ENCODE measurements at regions not wholly inside any gene's neighbourhood (a gene's known extent, or its start where the extent isn't known, plus 50 kb on each side); places are given as distances from the start of the nearest gene placed in this dataset.

DNA sequence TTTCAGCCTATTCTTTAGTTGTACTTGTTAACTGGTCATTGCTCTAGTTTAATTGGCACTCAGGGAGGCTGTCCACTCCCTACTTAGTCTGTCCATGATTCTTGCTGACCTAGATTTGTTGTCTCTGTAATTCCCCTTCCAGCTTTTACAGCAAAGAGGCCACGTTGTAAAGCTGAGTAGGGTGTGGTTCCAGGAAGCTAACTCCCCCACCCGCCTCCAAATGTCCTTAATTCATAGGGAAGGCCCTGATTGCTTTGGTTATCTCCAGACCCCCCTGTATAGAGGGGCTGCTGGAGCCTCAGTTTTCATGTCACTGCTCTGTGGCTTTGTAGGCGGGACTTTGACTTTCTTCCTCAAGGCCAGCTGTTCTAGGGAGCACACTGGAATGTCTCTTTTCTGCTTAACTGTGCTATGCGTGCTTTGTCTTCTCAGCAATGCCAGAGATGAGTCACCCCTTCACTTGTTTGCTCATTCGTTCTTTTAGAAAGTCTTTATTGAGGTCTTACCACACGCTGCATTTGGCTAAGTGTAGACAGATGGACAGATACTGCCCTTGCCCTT, 175.1 kb upstream of the JAG1 start:
- TF ChIP-seq, protein P1, sequence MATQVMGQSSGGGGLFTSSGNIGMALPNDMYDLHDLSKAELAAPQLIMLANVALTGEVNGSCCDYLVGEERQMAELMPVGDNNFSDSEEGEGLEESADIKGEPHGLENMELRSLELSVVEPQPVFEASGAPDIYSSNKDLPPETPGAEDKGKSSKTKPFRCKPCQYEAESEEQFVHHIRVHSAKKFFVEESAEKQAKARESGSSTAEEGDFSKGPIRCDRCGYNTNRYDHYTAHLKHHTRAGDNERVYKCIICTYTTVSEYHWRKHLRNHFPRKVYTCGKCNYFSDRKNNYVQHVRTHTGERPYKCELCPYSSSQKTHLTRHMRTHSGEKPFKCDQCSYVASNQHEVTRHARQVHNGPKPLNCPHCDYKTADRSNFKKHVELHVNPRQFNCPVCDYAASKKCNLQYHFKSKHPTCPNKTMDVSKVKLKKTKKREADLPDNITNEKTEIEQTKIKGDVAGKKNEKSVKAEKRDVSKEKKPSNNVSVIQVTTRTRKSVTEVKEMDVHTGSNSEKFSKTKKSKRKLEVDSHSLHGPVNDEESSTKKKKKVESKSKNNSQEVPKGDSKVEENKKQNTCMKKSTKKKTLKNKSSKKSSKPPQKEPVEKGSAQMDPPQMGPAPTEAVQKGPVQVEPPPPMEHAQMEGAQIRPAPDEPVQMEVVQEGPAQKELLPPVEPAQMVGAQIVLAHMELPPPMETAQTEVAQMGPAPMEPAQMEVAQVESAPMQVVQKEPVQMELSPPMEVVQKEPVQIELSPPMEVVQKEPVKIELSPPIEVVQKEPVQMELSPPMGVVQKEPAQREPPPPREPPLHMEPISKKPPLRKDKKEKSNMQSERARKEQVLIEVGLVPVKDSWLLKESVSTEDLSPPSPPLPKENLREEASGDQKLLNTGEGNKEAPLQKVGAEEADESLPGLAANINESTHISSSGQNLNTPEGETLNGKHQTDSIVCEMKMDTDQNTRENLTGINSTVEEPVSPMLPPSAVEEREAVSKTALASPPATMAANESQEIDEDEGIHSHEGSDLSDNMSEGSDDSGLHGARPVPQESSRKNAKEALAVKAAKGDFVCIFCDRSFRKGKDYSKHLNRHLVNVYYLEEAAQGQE (IDR thresholded peaks at IDR 0.05; ENCODE audit: insufficient read depth in 1 of 2, low read depth in 2 of 2, low read length in 2 of 2) = 0 out of 4 replicates have a peak, but pooled peaks of 1 of the 2 experiments have one; percentile 26
- TF ChIP-seq FOXP2 (optimal IDR thresholded peaks at IDR 0.05; ENCODE audit: borderline replicate concordance, extremely low read depth, extremely low read length, insufficient read depth) = no peak
- no peak for TF ChIP-seq TAF1 (IDR thresholded peaks at IDR 0.05; ENCODE audit: borderline replicate concordance, insufficient read depth, low read length)

DNA sequence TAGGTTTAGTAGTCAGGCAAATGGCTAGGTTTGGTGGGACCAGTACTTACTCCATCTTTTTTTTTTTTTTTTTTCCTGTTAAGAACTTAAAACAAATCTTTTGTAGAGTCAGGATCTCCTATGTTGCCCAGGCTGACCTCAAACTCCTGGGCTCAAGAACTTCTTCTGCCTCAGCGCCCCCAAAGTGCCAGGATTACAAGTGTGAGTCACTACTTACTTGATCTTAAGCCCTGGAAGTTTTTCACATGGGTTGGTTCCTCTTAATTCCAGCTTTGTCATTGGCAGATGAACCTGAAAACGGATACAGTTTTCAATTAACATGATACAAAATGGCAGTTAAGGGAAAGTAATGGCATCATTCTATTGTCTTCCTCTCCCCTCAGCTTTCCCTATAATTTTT, 179.4 kb upstream of the JAG1 start:
- TF ChIP-seq SIN3A (IDR thresholded peaks at IDR 0.05; ENCODE audit: borderline replicate concordance, insufficient read depth, low read length) (no peak), FOXP2 (optimal IDR thresholded peaks at IDR 0.05; ENCODE audit: borderline replicate concordance, extremely low read depth, extremely low read length, insufficient read depth) (no peak), TAF1 (IDR thresholded peaks at IDR 0.05; ENCODE audit: borderline replicate concordance, insufficient read depth, low read length) (no peak), POLR2AphosphoS5 (IDR thresholded peaks at IDR 0.05; ENCODE audit: low read depth, low read length) (no peak)
- TF ChIP-seq, protein P1 (IDR thresholded peaks at IDR 0.05; ENCODE audit: insufficient read depth in 1 of 2, low read depth in 2 of 2, low read length in 2 of 2) = no peak

GRCh38 chr20:10853731-10854130, 179.9 kb upstream of the JAG1 start:
- TF ChIP-seq TAF1 (IDR thresholded peaks at IDR 0.05; ENCODE audit: borderline replicate concordance, insufficient read depth, low read length) = no peak
- TF ChIP-seq SIN3A (IDR thresholded peaks at IDR 0.05; ENCODE audit: borderline replicate concordance, insufficient read depth, low read length) = no peak

DNA sequence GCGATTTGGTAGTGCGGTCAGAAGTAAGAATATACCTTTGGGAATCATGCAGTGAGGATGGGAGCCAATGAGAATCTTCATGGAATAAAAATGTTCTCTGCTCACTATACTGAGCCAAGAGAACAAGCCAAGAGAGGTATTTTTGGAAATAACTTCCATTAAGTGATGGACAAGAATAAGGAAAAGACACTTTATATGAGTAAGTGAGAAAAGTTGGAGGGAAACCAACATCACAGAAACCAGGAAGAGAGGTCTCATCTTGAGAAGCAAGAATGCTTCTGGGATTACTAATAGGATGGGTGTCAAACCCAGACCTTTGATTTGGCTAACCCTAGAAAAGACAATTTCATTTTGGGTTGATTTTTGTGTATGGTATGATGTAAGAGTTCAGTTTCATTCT, 181.2 kb upstream of the JAG1 start:
- TF ChIP-seq POLR2AphosphoS5 (IDR thresholded peaks at IDR 0.05; ENCODE audit: low read depth, low read length) (no peak), SIN3A (IDR thresholded peaks at IDR 0.05; ENCODE audit: borderline replicate concordance, insufficient read depth, low read length) (no peak), FOXP2 (optimal IDR thresholded peaks at IDR 0.05; ENCODE audit: borderline replicate concordance, extremely low read depth, extremely low read length, insufficient read depth) (no peak), TAF1 (IDR thresholded peaks at IDR 0.05; ENCODE audit: borderline replicate concordance, insufficient read depth, low read length) (no peak)
- TF ChIP-seq, protein P1 (IDR thresholded peaks at IDR 0.05; ENCODE audit: insufficient read depth in 1 of 2, low read depth in 2 of 2, low read length in 2 of 2) = no peak

DNA sequence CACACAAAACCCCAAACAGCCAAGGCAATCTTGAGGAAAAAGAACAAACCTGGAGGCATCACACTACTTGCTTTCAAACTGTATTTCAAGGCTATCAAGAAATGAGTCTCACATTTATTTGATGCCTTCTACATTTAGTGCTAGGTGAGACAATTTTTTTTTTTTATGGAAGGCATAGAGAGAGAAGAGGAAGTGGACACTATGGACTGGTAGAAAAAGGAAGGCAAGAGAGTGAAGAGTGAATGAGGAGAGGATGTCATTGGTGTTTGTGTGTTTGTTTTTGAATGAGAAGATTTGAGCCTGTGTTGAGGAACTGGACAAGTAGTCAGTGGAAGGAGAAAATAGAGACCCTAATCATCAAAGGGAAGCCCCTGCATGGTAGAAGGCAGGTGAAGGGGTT, 182.0 kb upstream of the JAG1 start:
- no peak for TF ChIP-seq SIN3A (IDR thresholded peaks at IDR 0.05; ENCODE audit: borderline replicate concordance, insufficient read depth, low read length)
- TF ChIP-seq, protein P1 (IDR thresholded peaks at IDR 0.05; ENCODE audit: insufficient read depth in 1 of 2, low read depth in 2 of 2, low read length in 2 of 2) = no peak
- no peak for TF ChIP-seq FOXP2 (optimal IDR thresholded peaks at IDR 0.05; ENCODE audit: borderline replicate concordance, extremely low read depth, extremely low read length, insufficient read depth)
- no peak for TF ChIP-seq POLR2AphosphoS5 (IDR thresholded peaks at IDR 0.05; ENCODE audit: low read depth, low read length)
- TF ChIP-seq TAF1 (IDR thresholded peaks at IDR 0.05; ENCODE audit: borderline replicate concordance, insufficient read depth, low read length) = no peak
